Breast epithelium (tissue), 4 donors: ENCODE measurements at regions not wholly inside any gene's neighbourhood (a gene's known extent, or its start where the extent isn't known, plus 50 kb on each side); places are given as distances from the start of the nearest gene placed in this dataset.
A peak's percentile ranks its signal among the peaks of the same experiment; 100 is the strongest.

Experiments used
- DNase-seq, 2 donors: peaks; one replicate each; pipeline ENCODE4 v3.0.0-alpha.2; 2019; ENCODE audit warnings: low spot score in 2 of 2
- H3K27ac ChIP-seq, 2 donors: fragments of 200-600 bp; sonication (generic) in 1 of 2; one replicate each; pipeline ENCODE4 v1.5.1; 2016 to 2019; ENCODE audit warnings: mild to moderate bottlenecking in 1 of 2
- H3K27me3 ChIP-seq, 2 donors: fragments of 200-600 bp; sonication (generic) in 1 of 2; one replicate each; pipeline versions ENCODE4 v1.5.1 to v1.6.0; 2017 to 2019; ENCODE audit warnings: control low read depth in 1 of 2, mild to moderate bottlenecking in 1 of 2
- H3K36me3 ChIP-seq: fragments of 200-600 bp; one replicate; pipeline ENCODE4 v1.5.1; 2019
- H3K4me1 ChIP-seq, 2 donors: fragments of 200-600 bp; sonication (generic); one replicate each; pipeline ENCODE4 v1.5.1; 2016 to 2019; ENCODE audit warnings: control low read depth in 1 of 2
- H3K4me3 ChIP-seq, 3 donors: fragments of 200-600 bp; sonication (generic); 1 replicate in 2 of 3; 2 replicates in 1 of 3; pipeline ENCODE4 v1.5.1; 2016 to 2019; ENCODE audit warnings: mild to moderate bottlenecking in 3 of 3, moderate library complexity in 2 of 3
- H3K9me3 ChIP-seq, 2 donors: fragments of 200-600 bp; sonication (generic) in 1 of 2; one replicate each; pipeline ENCODE4 v1.5.1; 2016 to 2019; ENCODE audit warnings: control low read depth in 1 of 2
- POLR2A ChIP-seq: fragments of 450-650 bp; IDR thresholded peaks from one replicate; pipeline ENCODE4 v1.6.1; 2016; ENCODE audit warnings: antibody characterized with exemption, mild to moderate bottlenecking, moderate library complexity
- POLR2AphosphoS5 ChIP-seq, 3 donors: sonication (generic); formaldehyde crosslinking; IDR thresholded peaks; one replicate each; pipeline ENCODE4 v1.6.1; 2017; ENCODE audit warnings: antibody characterized with exemption in 3 of 3
- intact Hi-C: fragments of 100-400 bp; cut with DNase I; formaldehyde crosslinking; loops from one replicate; pipeline ENCODE4 v1.15.1; 2023; ENCODE audit warnings: low total_unique reads
- TF ChIP-seq, protein P1 (sequence below), 3 donors: fragments of 450-650 bp; IDR thresholded peaks; one replicate each; pipeline ENCODE4 v1.5.1; 2016 to 2017; ENCODE audit warnings: antibody characterized with exemption in 3 of 3, mild to moderate bottlenecking in 3 of 3, moderate library complexity in 3 of 3

DNA sequence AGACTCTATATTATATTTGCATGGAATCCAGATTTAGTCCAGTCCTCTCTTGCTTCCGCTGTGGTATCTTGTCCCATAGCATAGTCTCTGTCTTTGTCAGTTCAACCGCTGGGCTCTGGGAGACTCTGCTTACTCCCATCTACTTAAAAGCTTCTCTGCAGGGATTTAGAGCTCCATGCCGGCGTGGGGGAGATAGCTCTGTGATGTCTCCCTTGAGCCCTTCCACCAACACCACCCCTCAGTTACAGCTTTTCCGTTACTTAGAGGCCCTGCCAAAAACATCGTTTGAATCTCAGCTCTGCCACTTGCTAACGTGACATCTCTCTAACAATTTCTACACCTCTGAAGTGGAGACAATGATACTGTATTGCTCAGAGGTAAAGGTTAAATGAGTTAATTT lies 306.1 kb upstream of the ZNF608 start:
- H3K4me3 ChIP-seq: no peak overlapping the region
- H3K27ac ChIP-seq: no peak overlapping the region
- H3K4me1 ChIP-seq: no peaks in the 10 kb centered on the region
- no peak for DNase-seq
- no peaks in the 10 kb centered on the region for H3K36me3 ChIP-seq
- H3K27me3 ChIP-seq: no peaks in the 10 kb centered on the region
- intact Hi-C loops: loop anchor here (1.0 kb wide), 1 partner anchor 14 kb away; no protein-coding TSS in a partner anchor
- TF ChIP-seq POLR2AphosphoS5 (IDR thresholded peaks at IDR 0.05): no peak
- TF ChIP-seq POLR2A: no peak
- TF ChIP-seq, protein P1, sequence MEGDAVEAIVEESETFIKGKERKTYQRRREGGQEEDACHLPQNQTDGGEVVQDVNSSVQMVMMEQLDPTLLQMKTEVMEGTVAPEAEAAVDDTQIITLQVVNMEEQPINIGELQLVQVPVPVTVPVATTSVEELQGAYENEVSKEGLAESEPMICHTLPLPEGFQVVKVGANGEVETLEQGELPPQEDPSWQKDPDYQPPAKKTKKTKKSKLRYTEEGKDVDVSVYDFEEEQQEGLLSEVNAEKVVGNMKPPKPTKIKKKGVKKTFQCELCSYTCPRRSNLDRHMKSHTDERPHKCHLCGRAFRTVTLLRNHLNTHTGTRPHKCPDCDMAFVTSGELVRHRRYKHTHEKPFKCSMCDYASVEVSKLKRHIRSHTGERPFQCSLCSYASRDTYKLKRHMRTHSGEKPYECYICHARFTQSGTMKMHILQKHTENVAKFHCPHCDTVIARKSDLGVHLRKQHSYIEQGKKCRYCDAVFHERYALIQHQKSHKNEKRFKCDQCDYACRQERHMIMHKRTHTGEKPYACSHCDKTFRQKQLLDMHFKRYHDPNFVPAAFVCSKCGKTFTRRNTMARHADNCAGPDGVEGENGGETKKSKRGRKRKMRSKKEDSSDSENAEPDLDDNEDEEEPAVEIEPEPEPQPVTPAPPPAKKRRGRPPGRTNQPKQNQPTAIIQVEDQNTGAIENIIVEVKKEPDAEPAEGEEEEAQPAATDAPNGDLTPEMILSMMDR (IDR thresholded peaks at IDR 0.05): no peak
- H3K9me3 ChIP-seq: no peaks in the 10 kb centered on the region

DNA sequence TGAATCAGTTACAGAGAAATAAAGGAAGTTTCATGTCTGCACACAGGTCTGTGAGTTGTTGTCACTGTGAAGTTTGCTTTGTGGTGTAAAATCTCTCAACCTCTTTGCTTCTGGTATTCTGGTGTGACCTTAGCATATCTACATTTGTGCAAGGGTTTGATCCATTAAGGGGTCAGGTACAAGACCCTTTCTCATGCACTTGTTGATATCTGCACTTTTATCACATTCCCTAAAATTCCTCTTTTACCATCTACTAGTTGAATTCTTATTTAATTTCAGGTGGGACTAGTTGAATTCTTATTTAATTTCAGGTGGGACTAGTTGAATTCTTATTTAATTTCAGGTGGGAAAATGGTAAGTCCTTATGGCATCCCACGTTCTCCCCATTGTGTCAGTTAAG lies 306.7 kb upstream of the ZNF608 start:
- H3K27ac ChIP-seq: no peak overlapping the region
- H3K4me3 ChIP-seq: no peak overlapping the region
- no peaks in the 10 kb centered on the region for H3K9me3 ChIP-seq
- TF ChIP-seq POLR2A (no peak), POLR2AphosphoS5 (IDR thresholded peaks at IDR 0.05) (no peak)
- TF ChIP-seq, protein P1 (IDR thresholded peaks at IDR 0.05): no peak
- no peak for DNase-seq
- H3K36me3 ChIP-seq: no peaks in the 10 kb centered on the region
- H3K4me1 ChIP-seq: peaks cover 0 to 3% of the 10 kb centered on the region in 2 donors
- intact Hi-C loops: no loop called here
- H3K27me3 ChIP-seq: no peaks in the 10 kb centered on the region

DNA sequence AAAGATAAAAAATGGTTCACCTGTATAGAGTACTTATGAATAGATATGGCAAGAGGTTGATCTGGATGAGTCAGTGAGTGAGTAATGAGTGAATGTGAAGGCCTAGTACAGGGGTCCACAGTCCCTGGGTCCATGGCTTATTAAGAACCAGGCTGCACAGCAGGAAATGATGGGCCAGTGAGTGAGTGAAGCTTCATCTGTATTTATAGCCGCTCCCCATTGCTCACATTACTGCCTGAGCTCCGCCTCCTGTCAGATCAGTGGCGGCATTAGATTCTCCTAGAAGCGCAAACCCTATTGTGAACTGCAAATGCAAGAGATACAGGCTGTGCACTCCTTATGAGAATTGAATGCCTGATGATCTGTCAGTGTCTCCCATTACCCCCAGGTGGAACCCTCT lies 307.7 kb upstream of the ZNF608 start:
- intact Hi-C loops: no loop called here
- no peaks in the 10 kb centered on the region for H3K9me3 ChIP-seq
- no peaks in the 10 kb centered on the region for H3K27me3 ChIP-seq
- H3K27ac ChIP-seq: no peak overlapping the region
- peaks cover 0 to 8% of the 10 kb centered on the region in 2 donors for H3K4me1 ChIP-seq
- no peak overlapping the region for H3K4me3 ChIP-seq
- H3K36me3 ChIP-seq: no peaks in the 10 kb centered on the region
- TF ChIP-seq POLR2AphosphoS5 (IDR thresholded peaks at IDR 0.05): no peak
- TF ChIP-seq POLR2A: no peak
- TF ChIP-seq, protein P1 (IDR thresholded peaks at IDR 0.05): no peak
- no peak for DNase-seq

DNA sequence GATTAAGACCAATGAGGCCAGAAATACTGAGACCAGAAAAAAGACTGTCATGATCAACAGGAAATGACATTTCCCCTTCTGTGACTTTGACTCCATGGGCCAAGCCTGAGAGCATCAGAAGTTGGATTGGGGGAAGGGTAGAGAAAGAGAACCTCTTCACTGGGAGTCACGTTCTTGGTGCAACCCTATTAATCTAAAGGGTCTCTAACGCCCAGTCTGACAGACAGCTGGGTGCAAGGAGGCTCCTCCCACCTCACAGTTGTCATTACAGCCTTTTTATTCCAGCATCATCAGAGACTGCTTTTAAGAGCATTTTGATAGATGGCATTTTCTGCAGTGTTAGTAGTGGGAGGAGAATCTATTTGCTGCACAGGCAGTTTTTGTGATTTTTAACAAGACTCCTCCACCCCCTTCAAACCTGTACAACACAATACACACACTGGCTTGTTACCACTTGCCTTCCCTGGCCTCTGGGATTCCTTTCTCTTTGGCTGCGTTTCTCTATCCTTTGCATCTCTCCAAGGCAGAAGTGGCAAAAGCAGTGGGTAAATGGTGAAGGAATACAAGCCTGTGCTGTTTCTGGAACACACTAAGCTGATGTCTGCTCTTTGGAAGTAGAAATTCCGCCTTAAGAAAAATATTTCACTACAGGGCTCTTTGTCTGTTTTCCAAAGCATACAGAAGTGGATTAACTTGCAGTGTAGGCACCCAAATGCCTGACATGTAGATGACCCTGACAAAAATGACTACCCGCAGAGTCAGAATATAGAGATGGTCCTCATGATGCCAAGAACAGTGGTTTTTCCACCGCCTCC lies 310.4 kb upstream of the ZNF608 start:
- peak in 1 of 2 donors; percentile 53 for DNase-seq
- H3K9me3 ChIP-seq: no peaks in the 10 kb centered on the region
- H3K27ac ChIP-seq: peak overlapping the region; percentile 57 to 75
- no peak overlapping the region for H3K4me3 ChIP-seq
- H3K4me1 ChIP-seq: peaks cover 0 to 8% of the 10 kb centered on the region in 2 donors
- no peaks in the 10 kb centered on the region for H3K36me3 ChIP-seq
- intact Hi-C loops: no loop called here
- TF ChIP-seq POLR2A: no peak
- no peaks in the 10 kb centered on the region for H3K27me3 ChIP-seq

DNA sequence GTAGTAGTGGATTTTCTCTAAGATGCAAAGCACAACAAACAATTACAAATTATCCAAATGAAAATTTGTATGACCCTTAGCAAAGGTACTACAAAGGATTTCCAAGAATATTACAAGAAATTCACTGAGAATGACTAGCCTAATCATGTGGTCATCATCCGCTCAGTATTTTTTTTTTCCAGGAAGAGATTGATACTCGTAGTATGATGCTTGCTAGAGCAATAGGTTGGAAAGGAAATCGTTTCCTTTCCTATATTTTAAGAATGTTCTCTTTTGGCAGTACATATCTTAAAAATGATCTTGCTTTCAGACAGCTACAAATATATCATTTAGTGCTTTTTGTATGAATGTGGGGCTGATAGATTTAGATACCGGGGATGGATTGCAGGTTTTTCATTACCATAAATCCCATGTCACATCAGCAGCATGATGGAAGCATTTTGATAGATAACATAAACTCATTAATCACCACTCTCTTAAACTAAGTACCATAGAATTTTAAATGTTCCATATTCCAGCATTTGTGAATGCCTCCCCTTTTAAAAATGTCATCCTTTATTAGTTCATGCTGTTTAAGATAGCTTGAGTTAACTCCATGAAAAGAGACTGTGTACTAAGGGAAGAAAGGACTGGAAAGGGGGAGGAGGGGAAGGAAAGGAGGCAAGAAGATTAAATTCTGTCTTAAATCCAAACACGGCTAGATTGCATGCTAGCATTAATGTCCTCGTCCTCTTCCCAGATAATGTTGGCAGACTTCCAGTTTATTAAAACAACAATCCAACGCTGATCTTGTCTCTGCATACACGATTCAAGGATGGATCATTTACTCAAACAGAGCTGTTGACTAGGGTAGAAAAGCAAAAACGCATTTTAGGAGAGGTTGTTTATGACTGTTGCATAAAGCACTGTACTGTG lies 311.7 kb upstream of the ZNF608 start:
- intact Hi-C loops: no loop called here
- Histone ChIP-seq H3K36me3 (no peaks in the 10 kb centered on the region), H3K27me3 (no peaks in the 10 kb centered on the region), H3K9me3 (no peaks in the 10 kb centered on the region), H3K27ac (peak overlapping the region; percentile 54 to 57), H3K4me3 (peak overlapping the region in 1 of 3 donors; percentile 40), H3K4me1 (peaks cover 0 to 8% of the 10 kb centered on the region in 2 donors)
- TF ChIP-seq POLR2A (no peak), POLR2AphosphoS5 (IDR thresholded peaks at IDR 0.05) (no peak)
- TF ChIP-seq, protein P1 (IDR thresholded peaks at IDR 0.05): no peak
- no peak for DNase-seq
